CD4-positive, alpha-beta T cell treated with Interleukin-17A for 1 hour (primary cell): ENCODE measurements at regions not wholly inside any gene's neighbourhood (a gene's known extent, or its start where the extent isn't known, plus 50 kb on each side); places are given as distances from the start of the nearest gene placed in this dataset.

Experiments used
- DNase-seq: peaks from one replicate; pipeline ENCODE4 v3.0.0-alpha.2; 2020

DNA sequence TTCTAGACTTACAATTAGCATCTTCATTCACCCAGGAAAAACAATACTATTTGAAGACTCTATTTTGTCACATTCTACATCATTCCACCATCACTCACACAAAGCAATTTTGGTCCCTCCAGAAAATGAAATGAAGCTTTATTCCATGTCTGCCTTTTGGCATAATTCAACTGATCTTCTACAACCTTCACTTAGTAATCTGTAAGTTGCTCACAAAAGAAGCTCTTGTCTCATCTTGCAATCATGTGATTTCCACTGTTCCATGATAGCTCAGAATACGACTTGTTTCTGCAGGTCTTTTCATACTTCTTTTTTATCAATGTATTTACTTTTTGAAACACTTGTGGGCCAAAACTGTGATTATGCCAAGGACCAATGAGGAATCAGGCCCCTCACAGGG is 261.9 kb upstream of the NR4A3 start:
- no peak for DNase-seq

DNA sequence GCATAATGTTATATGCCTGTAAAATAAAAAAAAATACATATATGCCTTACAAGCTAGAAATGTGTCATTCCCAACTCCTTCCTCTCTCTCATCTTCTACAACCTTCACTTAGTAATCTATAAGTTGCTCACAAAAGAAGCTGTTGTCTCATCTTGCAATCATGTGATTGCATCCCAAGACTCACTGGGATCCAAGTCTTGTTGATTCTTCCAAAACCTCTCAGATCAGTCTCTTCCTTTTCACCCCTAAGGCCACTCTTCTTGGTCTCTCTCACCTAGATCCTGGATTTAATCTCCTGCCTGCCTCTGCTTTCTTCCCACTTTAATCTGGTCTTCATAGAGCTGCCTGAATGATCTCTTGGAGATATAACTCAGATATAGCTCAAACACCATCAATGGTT is 261.1 kb upstream of the NR4A3 start:
- DNase-seq: no peak

DNA sequence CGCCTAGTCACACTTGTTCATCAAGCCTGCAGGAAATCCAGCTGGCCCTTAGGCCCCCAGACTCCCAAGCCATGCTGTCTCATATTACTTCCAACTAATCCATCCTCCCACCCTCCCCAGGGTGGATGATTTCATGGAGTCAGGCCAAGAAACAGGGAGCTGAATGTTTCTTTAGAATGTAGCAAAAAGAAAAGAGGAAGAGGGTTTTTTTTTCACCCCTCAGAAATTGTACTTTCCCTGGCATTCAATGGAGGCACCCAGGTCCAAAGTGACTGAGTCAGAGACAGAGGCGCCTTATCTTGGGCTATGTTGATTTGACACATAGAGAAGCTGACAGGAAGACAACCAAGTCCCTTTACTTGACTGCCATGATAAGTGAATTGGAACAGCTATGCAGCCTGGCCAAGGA is 260.2 kb upstream of the NR4A3 start:
- DNase-seq: no peak

DNA sequence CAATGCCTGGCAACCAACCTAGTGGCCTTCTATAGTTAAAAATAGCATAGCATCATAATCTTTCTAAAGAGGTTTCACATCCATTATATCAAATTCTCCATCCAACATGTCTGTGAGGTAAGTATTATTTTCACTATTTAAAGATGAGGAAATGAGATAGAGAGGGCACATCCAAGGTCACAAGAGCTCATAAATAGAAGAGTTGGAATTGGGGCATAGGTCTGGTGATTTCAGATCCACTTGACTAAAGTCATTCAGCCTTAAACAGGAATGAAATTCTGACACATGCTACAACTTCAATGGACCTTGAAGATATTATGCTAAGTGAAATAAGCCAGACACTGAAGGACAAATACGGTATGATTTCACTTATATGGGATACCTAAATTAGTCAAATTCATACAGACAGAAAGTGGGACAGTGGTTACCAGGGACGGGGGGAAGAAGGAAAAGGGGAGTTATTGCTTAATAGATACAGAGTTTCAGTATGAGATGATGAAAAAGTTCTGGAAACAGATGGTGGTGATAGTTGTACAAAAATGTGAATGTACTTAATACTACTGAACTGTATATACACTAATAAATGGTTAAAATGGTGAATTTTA is 259.6 kb upstream of the NR4A3 start:
- no peak for DNase-seq

DNA sequence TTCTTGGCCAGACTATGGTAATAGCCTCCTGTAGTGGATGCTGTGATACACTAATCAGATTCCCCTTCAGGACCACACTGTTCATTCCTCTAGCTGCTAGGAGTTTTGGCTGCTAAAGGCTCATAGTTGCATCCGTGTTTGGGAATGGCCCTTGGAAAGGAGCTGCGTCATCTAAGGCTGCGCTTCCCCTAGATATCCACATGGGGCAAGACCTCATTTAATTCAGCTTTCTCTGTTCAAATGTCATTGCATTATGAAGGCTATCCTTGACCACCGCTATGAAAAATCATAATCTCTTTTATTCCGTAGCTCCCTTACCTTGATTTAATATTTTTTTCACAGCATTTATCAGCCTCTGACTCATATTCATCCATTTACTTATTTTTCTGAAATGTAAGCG is 258.3 kb upstream of the NR4A3 start:
- DNase-seq: no peak

DNA sequence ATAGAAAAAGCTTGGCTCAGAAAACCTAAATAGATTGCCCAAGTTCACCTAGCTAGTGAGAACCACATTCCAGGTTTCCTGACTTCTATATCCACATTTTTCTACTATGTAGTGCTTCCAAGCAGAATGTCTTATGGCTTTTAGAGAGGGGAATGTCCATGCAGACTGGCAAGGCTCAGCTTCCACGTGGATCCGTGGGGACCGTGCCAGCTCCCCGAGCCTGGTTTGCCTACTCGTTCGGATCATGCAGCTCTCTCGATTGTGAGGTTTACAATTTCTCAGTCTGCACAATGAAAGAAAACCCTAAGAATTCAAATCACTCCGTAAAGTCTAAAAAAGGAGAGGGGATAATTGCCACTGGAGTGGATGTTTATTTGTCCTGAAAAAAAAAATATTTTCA is 256.5 kb upstream of the NR4A3 start:
- no peak for DNase-seq

DNA sequence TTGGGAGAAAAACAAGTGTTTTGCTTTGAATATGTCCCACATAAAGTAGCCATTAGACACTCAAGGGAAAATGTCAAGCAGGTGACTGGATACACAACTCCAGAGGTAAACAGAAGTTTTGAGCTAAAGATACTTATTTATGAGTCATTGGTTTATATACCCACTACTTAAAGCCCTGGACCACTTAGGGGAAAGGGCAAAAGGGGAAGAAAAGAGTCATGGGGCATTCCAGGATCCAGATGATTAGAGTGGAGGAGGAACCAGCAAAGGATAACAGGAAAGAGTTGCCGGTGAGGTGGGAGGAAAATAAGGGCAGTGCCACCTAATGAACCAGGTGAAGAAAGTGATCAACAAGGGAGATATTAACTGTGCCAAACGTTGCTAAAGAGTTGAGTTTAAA is 254.2 kb upstream of the NR4A3 start:
- no peak for DNase-seq

DNA sequence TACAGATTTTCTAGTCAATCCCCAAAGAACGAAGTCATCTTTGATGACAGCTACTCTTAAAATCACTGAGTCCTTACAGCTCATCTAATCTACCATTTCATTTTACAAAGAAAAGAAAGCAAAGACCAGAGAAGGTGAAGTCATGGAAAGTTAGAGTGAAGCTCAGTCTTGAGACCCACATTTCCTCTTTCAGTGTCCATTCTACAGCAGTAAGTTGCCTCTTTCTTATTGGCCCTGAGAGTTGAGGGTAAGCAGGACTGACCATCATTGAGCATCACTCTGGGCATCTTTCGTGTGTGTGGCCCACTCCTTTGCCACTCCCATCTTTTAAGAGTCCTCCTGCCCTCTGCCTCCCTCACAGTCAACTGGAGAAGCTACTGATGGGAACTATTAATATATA is 251.8 kb upstream of the NR4A3 start:
- DNase-seq: no peak

DNA sequence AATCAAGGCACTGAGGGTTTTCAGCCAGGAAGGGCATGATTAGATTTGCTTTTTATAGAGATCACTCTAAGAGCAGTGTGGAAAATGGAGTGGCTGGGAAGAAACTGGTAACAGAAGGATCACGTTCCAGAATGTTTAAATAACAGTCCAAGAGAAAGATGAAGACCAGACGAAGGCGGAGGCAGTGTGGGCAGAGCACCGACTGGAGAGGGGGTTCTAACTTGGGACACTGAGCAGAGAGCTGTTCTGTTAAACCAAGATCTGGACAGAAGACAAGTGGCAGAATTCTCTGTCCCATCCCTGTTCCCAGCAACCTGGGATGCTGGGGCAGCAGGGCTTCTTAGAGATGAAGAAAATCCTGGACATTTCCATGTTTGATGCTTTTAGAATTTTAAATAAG is 249.1 kb upstream of the NR4A3 start:
- DNase-seq: no peak

DNA sequence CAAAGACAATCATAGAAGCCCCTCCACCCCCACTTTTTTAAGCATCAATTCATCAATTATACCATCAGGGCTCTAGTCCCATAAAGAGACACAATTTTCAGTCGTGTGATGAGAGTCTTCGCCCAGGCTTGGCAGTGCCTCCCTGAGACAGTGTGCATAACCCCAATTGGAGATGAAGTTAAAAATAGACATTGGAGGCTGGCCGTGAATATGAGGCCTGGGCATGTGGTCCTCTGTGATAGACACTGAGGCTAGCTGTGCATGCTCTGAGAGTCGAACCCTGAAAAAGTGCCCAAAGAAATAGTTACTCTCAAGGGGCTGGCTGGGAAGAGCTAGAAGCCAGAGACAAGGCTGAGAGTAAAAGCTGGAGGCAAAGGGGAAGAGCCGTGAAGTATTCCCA is 248.6 kb upstream of the NR4A3 start:
- DNase-seq: no peak

DNA sequence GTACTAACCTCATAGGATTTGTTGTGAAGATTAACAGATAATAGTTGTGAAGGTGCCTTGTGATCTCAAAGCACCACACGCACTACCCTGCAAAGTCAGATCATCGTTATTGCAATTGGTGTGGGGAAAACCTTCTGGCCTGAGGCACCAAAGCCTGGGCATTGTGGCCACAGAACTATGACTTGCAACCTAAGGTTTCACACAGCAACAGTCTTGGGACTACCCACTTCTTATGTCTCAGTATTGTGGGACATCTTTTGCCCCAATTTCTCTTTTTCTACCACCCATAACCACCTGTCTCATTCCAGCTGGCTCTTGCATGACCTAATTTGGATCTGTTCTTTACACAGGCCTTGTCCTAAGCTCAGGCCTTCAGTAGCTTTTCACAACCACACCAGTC is 247.8 kb upstream of the NR4A3 start:
- no peak for DNase-seq

DNA sequence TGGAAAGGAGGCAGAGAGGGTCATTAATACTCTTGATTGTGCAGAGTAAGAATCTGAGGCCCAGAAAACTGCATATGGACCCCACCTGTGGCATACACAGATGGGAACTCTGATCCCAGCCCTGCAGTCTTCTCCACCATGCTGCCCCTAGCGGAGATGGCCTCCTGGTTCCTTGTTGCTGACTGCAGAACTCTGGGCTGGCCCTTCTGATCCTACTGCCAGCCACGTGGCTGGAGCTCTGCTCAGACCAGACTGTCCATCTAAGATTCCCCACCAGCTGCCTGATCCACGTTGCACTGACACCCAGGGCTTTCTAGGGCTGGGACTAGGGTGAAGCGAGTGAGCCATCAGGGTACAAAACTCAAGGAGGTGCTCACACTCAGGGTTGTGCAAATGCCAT is 245.7 kb upstream of the NR4A3 start:
- no peak for DNase-seq

DNA sequence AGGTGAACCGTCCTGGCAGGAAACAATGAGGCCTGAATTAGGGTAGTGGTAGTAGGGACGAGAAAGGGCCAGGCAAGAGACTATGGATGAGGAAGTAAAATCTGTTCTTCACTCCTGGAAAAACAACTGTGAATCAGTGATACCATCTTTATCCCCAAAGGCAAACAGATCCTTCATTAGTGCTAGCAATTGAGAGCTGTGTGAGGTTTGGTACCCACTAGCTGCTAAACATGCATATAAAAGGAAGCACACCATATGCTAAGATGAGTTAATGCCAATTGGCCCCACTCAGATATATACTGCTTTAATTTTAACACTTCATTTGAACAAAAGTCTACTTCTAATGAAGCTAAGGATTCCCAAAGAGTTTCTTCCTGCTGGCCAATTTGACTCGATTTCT is 244.8 kb upstream of the NR4A3 start:
- DNase-seq: no peak

DNA sequence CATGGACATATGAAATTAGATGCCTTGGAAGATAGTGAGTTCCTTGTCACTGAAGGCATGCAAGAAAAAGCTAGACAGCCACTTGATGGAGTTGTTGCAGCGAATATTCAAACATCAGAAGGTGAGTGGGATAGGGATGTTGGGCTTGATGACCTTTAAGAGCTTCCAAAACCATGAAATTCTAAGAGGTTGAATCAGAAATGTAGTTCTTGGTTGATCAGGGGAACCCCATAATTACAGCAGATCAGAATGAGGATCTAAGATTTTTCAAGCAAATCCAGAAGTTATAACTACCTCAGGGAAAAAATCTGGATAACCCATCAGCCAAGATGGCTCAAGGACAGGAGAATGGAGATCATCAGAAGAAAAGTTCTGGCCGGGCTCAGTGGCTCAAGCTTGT is 244.3 kb upstream of the NR4A3 start:
- DNase-seq: no peak

DNA sequence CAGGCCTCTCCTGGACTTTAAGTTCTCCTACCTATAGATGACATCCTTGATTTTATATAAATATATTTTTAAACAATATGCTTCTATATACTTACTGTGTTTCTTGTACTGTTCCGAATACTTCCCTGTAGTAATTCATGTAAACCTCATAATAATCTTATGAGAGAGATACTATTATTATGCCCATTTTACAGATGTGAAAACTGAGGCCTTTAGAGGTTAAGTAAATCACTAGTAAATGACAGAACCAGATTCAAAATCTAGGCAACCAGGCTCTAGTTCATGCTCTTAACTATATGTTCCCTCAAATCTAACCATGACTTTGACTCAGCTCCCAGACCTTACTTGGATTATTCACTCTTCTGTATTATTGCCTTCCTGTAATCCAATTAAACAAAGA is 243.0 kb upstream of the NR4A3 start:
- DNase-seq: no peak

DNA sequence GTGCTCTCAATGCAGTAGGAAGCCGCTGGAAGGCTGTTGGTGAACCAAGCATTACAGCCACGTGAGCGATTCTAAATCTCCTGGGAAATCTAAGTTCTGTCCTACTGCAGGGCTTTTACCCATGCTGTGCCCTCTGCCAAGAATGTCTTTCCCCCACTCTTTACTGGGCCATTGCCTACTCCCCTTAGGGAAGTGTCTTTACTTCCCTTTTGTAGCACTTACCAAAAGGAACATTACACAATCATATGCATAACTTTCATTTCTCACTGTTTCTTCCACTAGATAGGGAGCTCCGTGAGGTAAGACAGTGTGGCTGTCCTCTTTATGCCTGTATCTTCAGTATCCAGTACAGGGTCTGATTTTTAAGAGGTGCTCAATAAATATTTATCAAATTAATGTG is 241.7 kb upstream of the NR4A3 start:
- DNase-seq: no peak

DNA sequence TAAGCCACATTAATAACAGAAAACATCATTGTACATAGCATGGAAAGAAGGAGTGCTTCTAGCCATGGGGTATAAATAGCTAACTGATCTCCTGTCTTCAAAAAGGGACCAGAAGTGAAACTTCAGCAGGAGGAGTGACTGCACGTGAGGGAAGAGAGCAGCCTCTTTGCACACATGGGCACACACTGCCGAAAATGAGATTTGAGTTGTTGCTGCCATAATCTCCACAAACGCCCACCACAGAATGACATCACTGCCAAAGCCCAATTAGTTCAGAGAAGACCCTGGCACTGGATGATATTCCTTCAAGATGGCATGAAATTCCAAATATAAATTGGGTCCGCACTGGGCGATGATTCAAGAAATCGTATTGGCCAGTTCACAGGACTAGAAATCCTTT is 238.9 kb upstream of the NR4A3 start:
- DNase-seq: no peak

DNA sequence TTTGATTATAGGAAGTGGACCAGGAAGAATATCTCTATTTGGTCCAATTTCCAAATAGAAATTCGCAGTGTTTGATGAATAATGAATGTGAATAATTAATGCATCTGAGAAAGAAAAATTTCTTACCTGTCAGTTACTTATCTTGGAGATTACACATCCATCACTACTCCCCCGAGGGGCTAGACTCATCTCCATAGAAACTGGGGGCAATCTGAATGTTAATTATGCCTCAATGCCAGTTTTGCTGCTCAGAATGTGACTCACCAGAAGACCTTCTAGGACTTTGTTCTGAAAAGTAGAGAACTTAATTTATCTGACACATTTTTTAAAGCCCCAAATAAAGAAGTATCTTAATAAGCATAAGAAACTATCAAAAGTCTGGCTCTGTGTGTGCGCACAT is 233.4 kb upstream of the NR4A3 start:
- DNase-seq: no peak

DNA sequence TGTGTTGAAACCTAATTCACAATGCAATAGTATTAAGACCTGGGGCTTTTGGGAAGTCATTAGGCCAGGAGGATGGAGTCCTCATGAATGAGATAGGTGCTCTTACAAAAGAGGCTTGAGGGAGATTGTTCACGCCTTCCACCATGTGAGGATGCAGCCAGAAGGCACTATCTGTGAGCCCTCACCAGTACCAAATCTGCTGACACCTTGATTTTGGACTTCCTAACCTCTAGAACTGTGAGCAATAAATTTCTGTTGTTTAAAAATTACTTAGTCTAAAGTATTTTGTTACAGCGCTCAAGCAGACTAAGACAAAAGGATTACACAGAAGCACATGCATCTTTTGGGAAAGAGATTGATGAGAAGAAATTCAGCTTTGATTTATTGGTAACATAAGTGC is 232.9 kb upstream of the NR4A3 start:
- no peak for DNase-seq

DNA sequence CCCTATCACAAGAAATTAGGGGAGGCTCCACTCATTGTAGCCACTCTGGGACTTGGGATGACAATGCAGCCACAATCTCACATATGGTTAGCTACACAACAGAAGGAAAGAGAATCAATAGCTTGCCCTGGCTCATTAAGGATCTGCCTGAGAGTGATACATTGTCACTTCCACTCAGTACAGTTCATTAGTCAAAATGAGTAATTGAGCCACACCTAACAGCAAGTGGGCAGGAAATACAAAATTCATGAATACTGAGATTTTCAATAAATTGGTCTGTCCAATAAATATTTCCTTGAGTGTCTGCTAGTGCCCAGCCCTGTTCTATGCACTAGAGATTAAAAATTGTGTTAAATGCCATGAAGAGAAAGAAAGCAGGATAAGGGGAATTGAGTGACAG is 231.3 kb upstream of the NR4A3 start:
- no peak for DNase-seq

DNA sequence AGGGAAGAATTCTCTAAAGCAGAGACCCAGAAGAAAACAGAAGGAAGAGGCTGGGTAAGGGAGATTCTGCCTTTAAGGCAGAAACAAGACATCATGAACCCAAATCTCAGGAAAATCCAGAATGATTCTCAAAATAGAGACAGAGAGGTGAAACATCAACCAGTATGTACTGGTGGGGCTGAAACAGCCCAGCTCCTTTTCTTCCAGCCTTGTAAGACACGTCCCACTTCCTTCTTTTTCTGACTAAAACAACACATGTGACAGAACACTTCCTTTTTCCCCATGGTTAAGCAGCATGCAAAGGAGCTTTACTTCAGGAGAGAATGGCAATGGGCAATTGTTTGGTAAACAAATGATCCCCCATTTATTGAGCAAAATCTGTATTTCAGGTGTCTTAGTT is 230.8 kb upstream of the NR4A3 start:
- no peak for DNase-seq

DNA sequence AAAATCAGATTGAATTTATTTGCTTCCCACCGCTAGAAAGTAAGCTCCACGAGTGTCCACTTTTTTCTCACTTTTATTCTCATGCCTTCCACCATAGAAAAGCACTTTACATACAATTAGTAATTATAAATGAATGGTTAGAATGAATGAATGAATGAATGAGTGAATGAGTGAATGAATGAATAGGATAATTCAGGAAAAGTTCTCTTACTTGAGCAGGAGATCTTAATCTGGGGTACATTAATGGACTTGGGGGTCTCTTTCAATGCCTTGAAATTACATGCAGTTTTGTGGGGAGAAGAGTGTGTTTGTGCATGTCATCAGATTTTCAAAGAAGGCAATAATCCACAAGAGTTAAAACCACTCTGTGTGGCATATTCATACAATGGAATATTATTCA is 229.9 kb upstream of the NR4A3 start:
- no peak for DNase-seq

DNA sequence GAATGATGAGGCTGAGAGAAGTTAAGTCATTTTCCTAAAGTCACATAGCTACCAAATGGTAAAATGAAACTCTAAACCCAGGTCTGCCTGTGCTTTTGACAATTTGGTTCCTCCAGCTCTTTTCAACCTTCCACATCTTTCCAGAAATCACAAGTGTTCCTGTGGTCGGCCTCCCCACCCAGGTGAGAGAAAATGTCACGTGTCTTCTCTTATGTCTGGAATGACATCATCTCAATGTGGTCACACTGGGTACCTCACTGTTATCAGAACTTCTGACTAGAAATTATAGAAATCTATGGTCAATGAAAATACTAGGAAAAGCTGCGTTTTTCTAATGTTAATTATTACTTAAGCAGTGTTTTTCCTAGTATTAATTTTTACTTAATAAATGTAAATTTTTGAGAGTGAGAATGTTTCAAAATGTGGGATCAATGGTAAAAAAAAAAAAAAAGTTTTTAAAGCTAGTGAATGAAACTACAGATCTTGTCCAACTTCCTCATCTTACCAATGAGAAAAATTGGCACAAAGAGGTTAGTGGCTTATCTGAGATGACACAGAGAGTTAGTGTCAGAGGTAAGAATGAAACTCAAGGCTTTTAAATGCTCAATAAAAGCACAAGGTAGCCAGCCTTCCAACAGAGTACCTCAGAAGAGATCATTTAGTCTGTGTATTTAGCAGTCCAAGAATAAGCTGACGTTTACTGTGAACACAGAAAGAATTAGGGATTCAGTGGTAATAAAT is 228.7 kb upstream of the NR4A3 start:
- no peak for DNase-seq

DNA sequence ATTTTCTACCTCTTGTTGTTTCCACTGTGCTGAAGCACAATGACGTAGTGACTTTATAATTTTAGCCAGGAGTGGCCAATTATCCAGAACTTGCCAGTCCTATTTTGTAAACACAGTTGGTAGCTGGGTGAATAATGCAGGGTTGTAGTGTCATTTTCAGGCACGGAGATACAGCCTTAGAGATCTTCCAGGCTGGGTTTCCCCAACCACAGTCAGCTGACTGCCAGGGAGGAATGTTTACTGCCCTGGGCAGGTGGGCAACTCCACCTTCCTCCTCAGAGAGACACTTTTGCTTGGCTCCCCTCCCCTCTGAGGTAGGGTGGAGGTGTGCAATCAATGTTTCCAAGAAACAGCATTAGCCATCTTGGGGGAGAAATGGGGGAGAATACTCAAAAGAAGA is 228.1 kb upstream of the NR4A3 start:
- DNase-seq: no peak

DNA sequence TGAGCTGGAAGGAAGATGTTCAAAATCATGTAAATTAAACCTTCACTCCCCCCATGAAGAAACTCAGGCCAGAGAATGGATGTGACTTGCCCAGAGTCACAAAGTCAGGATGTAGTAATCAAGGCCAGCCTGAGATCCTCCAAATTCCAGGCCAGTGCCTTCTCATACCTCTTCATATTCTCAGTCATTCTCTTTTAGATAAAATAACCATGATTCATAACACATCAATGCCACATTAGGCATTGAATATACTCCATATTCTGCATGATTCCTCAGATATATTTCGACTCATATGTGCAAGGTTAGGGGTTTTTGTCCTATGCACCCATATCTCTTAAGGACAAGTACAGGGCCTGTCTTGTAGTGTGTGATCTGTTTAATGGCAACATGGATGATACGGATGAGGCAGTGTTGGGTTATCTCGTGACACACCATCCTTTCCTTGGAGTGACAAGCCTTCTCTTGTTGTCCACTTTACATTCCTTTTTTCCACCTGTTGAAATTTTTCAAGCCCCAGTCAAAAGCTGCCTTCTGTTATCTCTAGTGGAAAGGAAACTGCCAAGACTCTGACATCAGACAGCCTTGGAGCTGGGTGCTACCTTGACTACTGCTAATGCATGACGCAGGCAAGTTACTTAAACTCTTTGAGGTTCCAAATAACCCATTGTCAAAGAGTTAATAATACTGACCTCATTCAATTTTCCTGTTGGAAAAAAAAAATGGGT is 227.5 kb upstream of the NR4A3 start:
- DNase-seq: no peak
